Loucy (cell line): ENCODE measurements at regions not wholly inside any gene's neighbourhood (a gene's known extent, or its start where the extent isn't known, plus 50 kb on each side); places are given as distances from the start of the nearest gene placed in this dataset.

Experiments used
- CTCF ChIP-seq: fragments of 200-600 bp; sonication (generic); conservative IDR thresholded peaks from 2 replicates; pipeline ENCODE4 v1.5.1; 2014; ENCODE audit warnings: mild to moderate bottlenecking, antibody characterized with exemption, low read length
- EZH2phosphoT487 ChIP-seq: fragments of 200-600 bp; IDR thresholded peaks from 2 replicates; pipeline ENCODE4 v1.6.1; 2018; ENCODE audit warnings: antibody characterized with exemption, mild to moderate bottlenecking, moderate library complexity, borderline replicate concordance

- TF ChIP-seq CTCF, result no peak
- TF ChIP-seq EZH2phosphoT487, result no peak
Observed at GRCh38 chr5:97931829-97932228, 748.8 kb upstream of the RIOK2 start.
